Breast epithelium (tissue), 3 donors: ENCODE measurements at regions not wholly inside any gene's neighbourhood (a gene's known extent, or its start where the extent isn't known, plus 50 kb on each side); places are given as distances from the start of the nearest gene placed in this dataset.

Experiments used
- POLR2A ChIP-seq: fragments of 450-650 bp; IDR thresholded peaks from one replicate; pipeline ENCODE4 v1.6.1; 2016; ENCODE audit warnings: antibody characterized with exemption, mild to moderate bottlenecking, moderate library complexity
- POLR2AphosphoS5 ChIP-seq, 3 donors: sonication (generic); formaldehyde crosslinking; IDR thresholded peaks; one replicate each; pipeline ENCODE4 v1.6.1; 2017; ENCODE audit warnings: antibody characterized with exemption in 3 of 3
- TF ChIP-seq, protein P1 (sequence below), 3 donors: fragments of 450-650 bp; IDR thresholded peaks; one replicate each; pipeline ENCODE4 v1.5.1; 2016 to 2017; ENCODE audit warnings: antibody characterized with exemption in 3 of 3, mild to moderate bottlenecking in 3 of 3, moderate library complexity in 3 of 3

DNA sequence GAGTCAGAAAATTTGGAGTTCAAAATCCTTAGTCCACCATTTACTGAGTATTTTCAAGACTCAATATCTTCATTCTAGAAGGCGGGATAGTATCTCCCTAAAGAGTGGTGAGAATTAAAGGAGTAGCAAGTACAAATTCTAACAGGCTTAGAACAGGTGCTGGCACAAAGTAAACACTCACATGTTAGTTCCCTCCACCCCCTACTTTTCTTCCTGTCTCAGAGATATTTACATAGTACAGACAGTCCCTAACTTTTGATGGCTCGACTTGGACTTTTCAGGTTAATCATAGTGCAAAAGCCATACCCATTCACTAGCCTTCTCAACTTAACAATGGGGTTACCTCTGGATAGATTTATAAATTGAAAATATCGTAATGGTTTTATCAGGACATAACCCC, 476.2 kb upstream of the RASGRP1 start:
- TF ChIP-seq POLR2A (no peak), POLR2AphosphoS5 (IDR thresholded peaks at IDR 0.05) (no peak)
- TF ChIP-seq, protein P1, sequence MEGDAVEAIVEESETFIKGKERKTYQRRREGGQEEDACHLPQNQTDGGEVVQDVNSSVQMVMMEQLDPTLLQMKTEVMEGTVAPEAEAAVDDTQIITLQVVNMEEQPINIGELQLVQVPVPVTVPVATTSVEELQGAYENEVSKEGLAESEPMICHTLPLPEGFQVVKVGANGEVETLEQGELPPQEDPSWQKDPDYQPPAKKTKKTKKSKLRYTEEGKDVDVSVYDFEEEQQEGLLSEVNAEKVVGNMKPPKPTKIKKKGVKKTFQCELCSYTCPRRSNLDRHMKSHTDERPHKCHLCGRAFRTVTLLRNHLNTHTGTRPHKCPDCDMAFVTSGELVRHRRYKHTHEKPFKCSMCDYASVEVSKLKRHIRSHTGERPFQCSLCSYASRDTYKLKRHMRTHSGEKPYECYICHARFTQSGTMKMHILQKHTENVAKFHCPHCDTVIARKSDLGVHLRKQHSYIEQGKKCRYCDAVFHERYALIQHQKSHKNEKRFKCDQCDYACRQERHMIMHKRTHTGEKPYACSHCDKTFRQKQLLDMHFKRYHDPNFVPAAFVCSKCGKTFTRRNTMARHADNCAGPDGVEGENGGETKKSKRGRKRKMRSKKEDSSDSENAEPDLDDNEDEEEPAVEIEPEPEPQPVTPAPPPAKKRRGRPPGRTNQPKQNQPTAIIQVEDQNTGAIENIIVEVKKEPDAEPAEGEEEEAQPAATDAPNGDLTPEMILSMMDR (IDR thresholded peaks at IDR 0.05), result no peak
